ENCODE measurements at regions not wholly inside any gene's neighbourhood (a gene's known extent, or its start where the extent isn't known, plus 50 kb on each side); places are given as distances from the start of the nearest gene placed in this dataset.

DNA sequence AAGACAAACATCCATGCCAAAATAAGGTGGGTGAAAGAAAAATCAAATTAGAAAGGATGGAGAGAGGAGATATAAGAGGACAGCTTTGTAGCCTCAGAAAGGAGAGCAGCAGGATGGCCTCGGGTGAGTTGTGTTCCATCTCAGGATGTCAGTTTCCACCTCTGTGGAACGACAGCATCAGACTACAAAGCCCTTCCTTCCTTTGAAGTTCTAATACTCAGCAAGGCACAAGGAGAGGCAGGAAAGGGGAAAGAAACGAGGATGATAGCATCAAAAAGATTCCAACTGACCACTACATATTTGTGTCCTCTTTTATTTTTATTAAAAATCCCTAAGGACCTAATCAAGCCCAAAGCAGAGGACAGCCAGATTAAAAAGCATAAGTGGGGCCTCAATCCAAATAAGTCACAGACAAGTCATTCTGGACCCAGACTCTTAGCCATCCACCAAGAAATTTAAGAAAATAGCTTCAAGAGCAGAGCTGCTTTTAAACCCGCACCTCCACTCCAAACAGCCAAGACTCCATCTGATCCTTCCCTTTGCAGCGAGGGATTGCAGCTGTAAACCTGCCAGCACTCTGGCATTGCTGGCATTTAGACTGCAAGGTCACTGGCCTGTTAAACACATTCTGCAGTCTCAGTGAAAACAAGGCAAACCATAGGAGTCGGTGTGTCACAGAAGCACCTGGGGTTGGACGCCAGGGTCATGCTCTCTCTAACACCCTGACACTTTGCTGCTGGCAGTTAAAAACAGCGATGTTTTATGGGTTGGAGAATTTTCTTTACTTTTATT, 314.5 kb upstream of the CHAC2 start:
- Mint-ChIP-seq H3K36me3 (no peaks in the 10 kb centered on the region), H3K27ac (no peak overlapping the region), H3K4me1 (no peaks in the 10 kb centered on the region)

DNA sequence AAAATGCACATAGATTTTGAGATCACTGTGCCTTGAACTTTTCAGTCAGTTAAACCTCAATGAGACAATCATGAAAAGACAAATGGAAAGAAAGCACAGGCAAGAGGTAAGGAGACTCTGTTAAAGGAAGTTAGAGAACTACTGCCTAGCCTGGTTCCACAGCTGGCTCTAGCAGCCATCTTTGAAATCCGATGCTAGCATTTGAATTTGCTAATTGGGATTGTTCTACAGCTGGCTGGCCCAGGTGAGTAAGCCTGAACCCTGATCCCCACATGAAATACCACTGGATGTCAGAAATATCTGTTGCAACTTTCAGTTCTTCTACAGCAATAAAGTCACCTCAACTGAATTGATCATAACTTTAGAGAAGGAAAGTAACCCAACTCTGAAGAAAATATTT, 315.2 kb upstream of the CHAC2 start:
- no peak for DNase-seq
- H3K36me3 Mint-ChIP-seq = no peaks in the 10 kb centered on the region
- H3K4me1 Mint-ChIP-seq = no peaks in the 10 kb centered on the region
- peaks cover 5% of the 10 kb centered on the region for H3K27me3 Mint-ChIP-seq
- no peaks in the 10 kb centered on the region for H3K9me3 Mint-ChIP-seq
- H3K4me3 Mint-ChIP-seq = no peak overlapping the region
- no peak overlapping the region for H3K27ac Mint-ChIP-seq

More for the DNA sequence above, 314.5 kb upstream of the CHAC2 start:
- Mint-ChIP-seq H3K27me3 (peaks cover 5% of the 10 kb centered on the region), H3K9me3 (no peaks in the 10 kb centered on the region), H3K4me3 (no peak overlapping the region)
- DNase-seq = no peak

DNA sequence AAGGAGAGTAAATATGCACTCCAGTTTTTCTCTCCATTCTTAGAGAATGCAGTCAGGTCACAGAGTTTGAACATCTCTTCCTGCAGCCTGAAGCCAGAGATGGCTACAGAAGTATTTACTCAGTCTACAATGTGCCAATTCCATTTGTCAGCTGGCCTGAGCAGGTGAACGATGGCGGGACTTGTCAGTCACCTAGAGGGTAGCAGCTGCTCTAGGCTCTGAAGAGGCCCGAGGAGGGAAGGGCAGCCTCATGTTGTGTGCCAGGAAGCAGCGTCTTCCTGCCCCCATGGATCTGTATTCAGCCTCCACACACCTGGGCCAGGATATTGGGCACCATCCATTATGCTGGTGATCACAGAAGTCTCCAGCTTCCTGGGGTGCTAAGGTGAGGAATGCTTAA, 316.7 kb upstream of the CHAC2 start:
- Mint-ChIP-seq H3K27me3 (peaks cover 5% of the 10 kb centered on the region), H3K4me1 (no peaks in the 10 kb centered on the region), H3K9me3 (no peaks in the 10 kb centered on the region), H3K27ac (no peak overlapping the region), H3K4me3 (no peak overlapping the region), H3K36me3 (no peaks in the 10 kb centered on the region)
- no peak for DNase-seq

DNA sequence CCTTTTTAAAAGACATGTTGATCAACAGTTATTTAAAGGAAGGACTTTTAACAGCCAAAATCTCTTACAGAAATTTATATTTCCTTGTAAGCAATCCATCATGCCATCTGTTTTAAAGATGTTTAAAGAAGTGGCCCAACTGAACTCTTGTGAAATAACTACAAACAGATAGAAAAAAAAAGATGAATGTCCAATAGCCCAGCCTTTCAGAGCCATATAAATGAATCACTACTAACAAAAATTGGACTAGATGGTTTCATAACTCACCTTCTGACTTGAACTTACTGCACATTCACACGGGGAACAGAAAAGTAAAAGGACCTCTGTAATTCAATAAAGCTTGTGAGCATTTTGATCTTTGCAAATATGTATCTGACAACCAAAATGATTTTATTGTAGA, 319.0 kb upstream of the CHAC2 start:
- no peak overlapping the region for H3K4me3 Mint-ChIP-seq

DNA sequence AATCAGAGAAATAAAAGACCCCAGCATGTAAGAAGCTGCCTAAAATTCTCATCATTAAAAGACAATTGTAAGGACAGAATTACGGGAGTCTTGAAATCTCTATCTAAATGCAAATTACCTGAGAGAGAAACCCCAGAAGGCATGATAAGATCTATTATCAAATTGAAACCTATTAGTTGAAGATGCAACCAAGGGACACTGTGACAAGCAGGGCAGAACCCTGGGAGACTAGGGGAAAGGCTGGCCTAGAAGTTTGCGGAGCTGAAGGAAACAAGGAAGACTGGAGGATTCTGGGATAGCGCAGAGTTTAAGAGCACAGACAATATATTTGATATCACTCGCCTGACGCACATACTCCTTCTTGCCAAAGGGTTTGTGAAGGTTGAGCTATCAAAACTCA, 319.5 kb upstream of the CHAC2 start:
- Mint-ChIP-seq H3K4me3 (no peak overlapping the region), H3K4me1 (no peaks in the 10 kb centered on the region), H3K9me3 (no peaks in the 10 kb centered on the region), H3K36me3 (no peaks in the 10 kb centered on the region), H3K27me3 (peaks cover 13% of the 10 kb centered on the region), H3K27ac (no peak overlapping the region)
- no peak for DNase-seq

More for the DNA sequence above, 319.0 kb upstream of the CHAC2 start:
- Mint-ChIP-seq H3K9me3 (no peaks in the 10 kb centered on the region), H3K27me3 (peaks cover 11% of the 10 kb centered on the region), H3K4me1 (no peaks in the 10 kb centered on the region), H3K36me3 (no peaks in the 10 kb centered on the region), H3K27ac (no peak overlapping the region)
- no peak for DNase-seq

DNA sequence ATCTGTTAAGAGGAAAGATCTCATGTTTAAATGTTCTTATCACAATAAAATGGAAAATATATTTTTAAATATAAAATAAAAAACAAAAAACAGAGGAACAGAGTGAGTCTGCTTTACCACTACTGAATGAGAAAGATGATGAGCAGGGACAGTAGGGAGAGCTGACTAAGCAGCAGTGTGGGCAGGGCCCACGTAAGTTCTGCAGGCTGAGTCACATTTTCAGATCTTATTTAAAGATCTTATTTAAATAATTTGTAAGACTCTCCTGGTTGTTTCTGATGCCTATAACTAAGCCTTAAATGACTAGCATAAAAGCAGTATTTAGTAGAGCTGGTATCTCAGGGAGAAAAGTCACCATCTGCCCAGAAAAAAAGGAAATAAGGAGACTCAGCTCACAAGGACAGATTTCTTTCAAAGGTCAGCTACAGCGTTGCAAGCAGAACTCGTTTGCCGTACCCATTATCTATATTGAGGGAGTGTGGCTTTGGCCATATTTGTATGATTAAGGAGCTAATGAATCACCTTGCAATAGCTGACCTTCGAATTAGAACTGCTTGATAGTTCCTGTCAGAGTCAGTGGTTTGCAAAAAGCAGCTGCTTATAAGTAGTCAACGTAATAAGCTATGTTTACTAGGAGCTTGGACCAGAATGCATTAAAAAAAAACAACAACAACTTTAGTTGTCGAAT, 322.1 kb upstream of the CHAC2 start:
- no peaks in the 10 kb centered on the region for H3K9me3 Mint-ChIP-seq
- peaks cover 8% of the 10 kb centered on the region for H3K27me3 Mint-ChIP-seq
- no peak overlapping the region for H3K4me3 Mint-ChIP-seq
- no peaks in the 10 kb centered on the region for H3K36me3 Mint-ChIP-seq
- H3K4me1 Mint-ChIP-seq = no peaks in the 10 kb centered on the region
- no peak for DNase-seq
- H3K27ac Mint-ChIP-seq = no peak overlapping the region

DNA sequence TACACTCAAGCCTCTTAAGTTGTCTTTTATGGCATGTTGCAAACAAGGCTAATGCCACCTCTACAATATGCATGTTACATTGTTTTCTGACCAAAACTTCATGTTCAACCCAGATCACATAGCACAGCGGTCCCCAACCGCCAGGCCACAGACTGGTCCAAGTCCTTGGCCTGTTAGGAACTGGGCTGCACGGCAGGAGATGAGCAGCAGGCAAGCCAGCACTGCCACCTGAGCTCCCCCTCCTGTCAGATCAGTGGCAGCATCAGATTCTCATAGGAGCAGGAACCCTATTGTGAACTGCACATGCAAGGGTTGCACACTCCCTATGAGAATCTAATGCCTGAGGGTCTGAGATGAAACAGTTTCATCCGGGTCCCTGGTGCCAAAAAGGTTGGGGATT, 324.8 kb upstream of the CHAC2 start:
- Mint-ChIP-seq H3K27me3 (peaks cover 8% of the 10 kb centered on the region), H3K27ac (no peak overlapping the region), H3K36me3 (no peaks in the 10 kb centered on the region), H3K9me3 (no peaks in the 10 kb centered on the region), H3K4me1 (no peaks in the 10 kb centered on the region), H3K4me3 (no peak overlapping the region)
- DNase-seq = no peak

DNA sequence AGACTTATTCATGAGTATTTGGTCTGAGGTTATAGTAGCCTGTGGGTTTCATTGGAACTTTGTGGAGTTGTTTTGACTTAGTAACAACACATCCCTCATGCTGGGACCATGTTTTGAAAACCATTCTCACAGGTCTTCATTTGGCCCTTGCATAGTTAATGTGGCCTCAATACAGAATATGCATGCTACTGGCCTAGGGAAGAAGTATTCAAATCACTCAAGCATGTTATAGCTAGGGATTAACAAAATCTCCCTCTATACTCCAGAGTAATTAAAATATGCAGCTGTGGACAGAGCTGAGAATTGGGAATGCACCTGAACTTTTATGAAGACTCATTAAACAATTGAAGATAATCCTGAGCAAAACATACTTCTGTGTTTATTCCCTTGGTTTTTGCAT, 325.5 kb upstream of the CHAC2 start:
- Mint-ChIP-seq H3K4me3 (no peak overlapping the region), H3K36me3 (no peaks in the 10 kb centered on the region), H3K27me3 (peaks cover 8% of the 10 kb centered on the region), H3K27ac (no peak overlapping the region), H3K4me1 (no peaks in the 10 kb centered on the region), H3K9me3 (no peaks in the 10 kb centered on the region)
- DNase-seq = no peak

DNA sequence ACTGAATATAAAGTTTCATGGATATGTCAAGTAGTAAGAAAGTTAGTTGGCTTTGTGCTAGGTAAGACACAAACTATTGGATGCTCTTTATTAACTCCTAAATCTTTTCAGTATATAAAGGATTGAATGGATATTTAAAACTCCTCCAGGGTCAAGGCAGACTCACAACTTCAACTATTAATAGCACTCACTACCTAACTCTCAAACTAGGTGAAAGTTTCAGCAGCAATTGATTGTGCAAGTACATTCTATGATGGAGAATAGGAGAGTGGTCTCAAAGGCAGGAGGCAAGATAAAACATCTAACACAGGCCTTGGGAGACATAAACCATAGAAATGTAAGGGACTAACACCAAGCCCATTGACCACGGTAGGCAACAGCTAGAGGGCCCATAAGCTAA, 328.9 kb upstream of the CHAC2 start:
- DNase-seq = no peak
- Mint-ChIP-seq H3K4me1 (no peaks in the 10 kb centered on the region), H3K27me3 (peaks cover 3% of the 10 kb centered on the region), H3K27ac (no peak overlapping the region), H3K9me3 (no peaks in the 10 kb centered on the region), H3K4me3 (no peak overlapping the region), H3K36me3 (no peaks in the 10 kb centered on the region)

DNA sequence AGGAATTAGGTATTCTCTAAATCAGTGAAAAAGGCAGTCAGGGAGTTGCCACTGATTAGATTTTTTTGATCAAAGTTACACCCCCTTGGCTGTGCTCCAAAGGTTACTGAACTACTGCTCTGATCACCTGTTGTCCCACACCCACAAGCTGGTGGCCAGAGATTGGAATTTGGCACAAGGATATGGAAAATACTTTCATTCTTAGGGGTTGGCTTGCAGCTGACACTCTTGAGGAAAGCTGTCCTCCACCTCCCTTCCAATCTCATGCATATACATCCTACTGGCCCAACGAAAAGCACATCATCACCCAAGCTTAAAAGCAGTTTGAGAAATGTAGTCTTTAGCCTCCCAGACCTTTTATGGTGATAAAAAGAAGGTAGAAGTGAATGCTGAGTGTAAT, 329.5 kb upstream of the CHAC2 start:
- Mint-ChIP-seq H3K4me3 (no peak overlapping the region), H3K27me3 (no peaks in the 10 kb centered on the region), H3K4me1 (no peaks in the 10 kb centered on the region), H3K36me3 (no peaks in the 10 kb centered on the region), H3K27ac (no peak overlapping the region), H3K9me3 (no peaks in the 10 kb centered on the region)
- DNase-seq = no peak

DNA sequence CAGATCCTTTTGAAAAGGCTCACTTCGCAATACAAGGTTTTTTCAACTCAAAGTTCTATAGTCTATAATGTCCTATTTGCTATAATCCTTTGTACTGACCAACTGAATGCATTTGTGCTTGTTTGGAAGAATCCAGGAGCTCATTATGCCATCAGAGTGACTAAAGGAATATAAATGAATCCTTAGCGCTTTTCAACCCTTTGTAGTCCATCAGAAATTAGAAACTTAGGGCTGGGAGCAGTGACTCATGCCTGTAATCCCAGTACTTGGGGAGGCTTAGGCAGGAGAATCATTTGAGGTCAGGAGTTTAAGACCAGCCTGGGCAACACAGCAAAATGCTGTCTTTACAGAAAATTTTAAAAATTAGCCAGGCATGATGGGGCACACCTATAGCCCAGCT, 330.2 kb upstream of the CHAC2 start:
- H3K4me1 Mint-ChIP-seq = no peaks in the 10 kb centered on the region
- no peaks in the 10 kb centered on the region for H3K36me3 Mint-ChIP-seq
- DNase-seq = no peak
- no peaks in the 10 kb centered on the region for H3K9me3 Mint-ChIP-seq
- H3K4me3 Mint-ChIP-seq = no peak overlapping the region
- no peaks in the 10 kb centered on the region for H3K27me3 Mint-ChIP-seq
- no peak overlapping the region for H3K27ac Mint-ChIP-seq

DNA sequence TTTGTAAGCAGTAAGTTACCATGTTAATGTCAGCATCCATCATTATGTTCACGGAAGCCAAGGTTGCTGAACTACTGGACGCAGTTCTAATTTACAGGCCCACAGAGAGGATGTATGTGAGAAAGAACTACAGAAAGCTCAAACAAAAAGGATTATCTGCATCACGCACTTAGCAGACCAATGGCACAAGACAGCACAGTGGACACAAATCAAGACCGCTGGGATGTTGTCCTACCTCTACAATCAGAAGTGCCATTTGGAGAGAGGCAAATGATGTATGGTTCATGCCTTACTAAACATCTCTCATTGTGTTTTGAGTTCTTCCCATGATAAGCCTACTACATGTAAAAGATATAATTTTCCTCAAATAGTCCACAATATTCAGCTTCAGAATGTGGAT, 330.7 kb upstream of the CHAC2 start:
- DNase-seq = no peak
- H3K27ac Mint-ChIP-seq = no peak overlapping the region
- H3K27me3 Mint-ChIP-seq = no peaks in the 10 kb centered on the region
- no peaks in the 10 kb centered on the region for H3K36me3 Mint-ChIP-seq
- no peaks in the 10 kb centered on the region for H3K9me3 Mint-ChIP-seq
- no peak overlapping the region for H3K4me3 Mint-ChIP-seq
- H3K4me1 Mint-ChIP-seq = no peaks in the 10 kb centered on the region

DNA sequence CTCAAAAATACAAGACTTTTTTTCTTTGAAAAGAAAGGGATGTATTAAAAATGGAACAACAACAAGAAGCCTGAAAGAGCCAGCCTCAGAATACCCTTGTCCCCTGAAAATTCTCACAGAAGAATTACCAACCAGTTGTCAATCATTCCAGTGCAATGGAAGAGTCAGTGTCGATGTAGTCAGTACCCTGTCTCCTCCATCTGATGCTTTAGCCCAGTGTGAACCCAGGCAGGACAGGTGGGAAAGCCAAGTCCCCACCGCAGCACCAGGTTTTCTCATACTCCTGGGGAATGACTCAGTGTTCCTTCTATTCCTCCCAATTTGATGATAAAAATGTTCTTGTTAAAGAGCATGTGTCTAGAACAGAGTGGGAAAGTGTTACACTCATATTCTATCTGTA, 332.0 kb upstream of the CHAC2 start:
- no peak for DNase-seq
- H3K36me3 Mint-ChIP-seq = no peaks in the 10 kb centered on the region
- no peak overlapping the region for H3K27ac Mint-ChIP-seq
- H3K4me3 Mint-ChIP-seq = no peak overlapping the region
- no peaks in the 10 kb centered on the region for H3K9me3 Mint-ChIP-seq
- no peaks in the 10 kb centered on the region for H3K27me3 Mint-ChIP-seq
- no peaks in the 10 kb centered on the region for H3K4me1 Mint-ChIP-seq

DNA sequence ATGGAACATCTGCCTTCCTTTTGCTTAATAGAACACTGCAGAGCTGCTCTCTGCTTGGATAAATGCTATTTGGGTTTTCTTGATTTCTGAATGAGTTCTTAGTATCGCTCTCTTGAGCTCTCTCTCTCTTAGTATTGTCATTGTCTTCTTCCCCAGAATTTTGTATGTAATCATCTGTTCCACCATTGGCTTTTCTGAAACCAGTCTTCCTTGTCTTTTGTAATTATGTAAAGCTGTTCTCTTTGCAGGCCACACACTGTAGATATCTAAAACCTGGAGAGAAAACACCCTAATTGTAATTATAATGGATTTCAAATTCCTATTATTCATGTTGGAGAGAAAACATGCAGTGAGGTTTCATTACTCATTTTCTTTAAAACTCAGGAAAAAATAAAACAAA, 333.1 kb upstream of the CHAC2 start:
- no peak overlapping the region for H3K27ac Mint-ChIP-seq
- H3K36me3 Mint-ChIP-seq = no peaks in the 10 kb centered on the region
- H3K9me3 Mint-ChIP-seq = no peaks in the 10 kb centered on the region
- H3K4me3 Mint-ChIP-seq = no peak overlapping the region
- H3K27me3 Mint-ChIP-seq = no peaks in the 10 kb centered on the region
- H3K4me1 Mint-ChIP-seq = no peaks in the 10 kb centered on the region
- DNase-seq = no peak

DNA sequence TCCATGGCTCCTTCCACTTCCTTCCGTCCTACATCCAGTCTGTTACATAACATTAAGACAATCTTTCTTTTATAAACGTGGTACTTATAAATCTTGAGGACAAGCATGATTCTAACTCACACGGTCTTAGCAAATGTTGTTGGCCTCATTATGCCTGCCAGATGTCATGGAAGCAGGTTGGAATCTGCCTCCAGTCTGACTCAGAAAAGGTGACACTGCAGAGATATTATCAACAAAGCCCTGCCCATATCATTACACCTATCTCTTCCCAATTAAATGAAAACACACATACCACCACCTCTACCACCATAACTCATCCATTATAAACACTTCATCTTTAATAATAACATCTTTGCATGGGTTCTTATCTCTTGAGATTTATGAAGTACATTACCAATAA, 334.7 kb upstream of the CHAC2 start:
- Mint-ChIP-seq H3K36me3 (no peaks in the 10 kb centered on the region), H3K27me3 (no peaks in the 10 kb centered on the region), H3K27ac (no peak overlapping the region), H3K4me3 (no peak overlapping the region), H3K4me1 (no peaks in the 10 kb centered on the region), H3K9me3 (no peaks in the 10 kb centered on the region)
- no peak for DNase-seq

DNA sequence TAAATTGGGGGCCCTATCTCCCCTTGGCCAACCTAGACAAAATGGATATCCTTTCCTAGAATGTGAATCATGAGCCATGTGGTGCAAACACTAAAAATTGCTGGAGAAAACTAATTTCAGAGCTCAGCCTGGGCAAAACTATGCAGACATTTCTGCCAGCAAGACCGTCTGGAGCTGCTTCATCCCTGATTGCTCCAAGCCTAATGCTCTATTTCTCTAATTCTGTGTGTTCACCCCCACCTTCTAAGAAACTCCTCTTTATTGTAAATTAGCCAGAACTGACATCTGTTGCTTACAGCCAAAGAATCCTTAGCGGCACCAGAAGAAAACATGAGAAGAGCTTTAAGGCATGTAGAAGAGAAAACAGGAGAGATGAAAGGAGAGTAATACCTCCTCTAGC, 337.7 kb upstream of the CHAC2 start:
- Mint-ChIP-seq H3K4me3 (no peak overlapping the region), H3K36me3 (no peaks in the 10 kb centered on the region), H3K9me3 (no peaks in the 10 kb centered on the region), H3K27me3 (no peaks in the 10 kb centered on the region), H3K4me1 (no peaks in the 10 kb centered on the region), H3K27ac (no peak overlapping the region)
- no peak for DNase-seq

All from activated naive CD8-positive, alpha-beta T cell treated with anti-CD3 and anti-CD28 coated beads for 36 hours (primary cell).